ENCODE measurements at regions not wholly inside any gene's neighbourhood (a gene's known extent, or its start where the extent isn't known, plus 50 kb on each side); places are given as distances from the start of the nearest gene placed in this dataset.

DNA sequence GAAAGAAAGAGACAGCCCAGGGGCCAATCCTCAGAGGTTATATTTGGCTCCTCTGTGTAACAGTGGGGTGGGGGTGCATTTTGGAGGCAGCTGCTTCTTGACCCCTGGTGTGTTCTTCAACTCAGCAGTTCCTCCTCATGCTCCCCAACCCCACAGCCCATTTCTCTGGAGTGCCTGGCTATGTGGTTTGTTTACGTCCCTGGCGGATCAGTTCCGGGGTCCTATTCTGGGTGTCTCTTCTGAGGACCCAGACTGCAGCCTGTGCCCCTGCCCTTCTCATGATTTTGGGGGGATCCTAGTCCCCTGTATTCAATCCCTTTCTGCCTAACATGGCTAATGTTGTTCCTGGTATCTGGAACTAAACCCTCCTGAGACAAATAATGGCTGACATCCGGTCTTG, 70.5 kb upstream of the SULF2 start:
- TF ChIP-seq ZNF416 (CRISPR knock-in tag; IDR thresholded peaks at IDR 0.05) (no peak), NR3C1 (CRISPR knock-in tag; conservative IDR thresholded peaks at IDR 0.05; ENCODE audit: low read depth) (no peak), USF2 (CRISPR knock-in tag; IDR thresholded peaks at IDR 0.05) (no peak), ZNF396 (CRISPR knock-in tag; IDR thresholded peaks at IDR 0.05; ENCODE audit: borderline replicate concordance) (no peak), SMAD4 (CRISPR knock-in tag; IDR thresholded peaks at IDR 0.05) (no peak)
- TF ChIP-seq, protein P1, sequence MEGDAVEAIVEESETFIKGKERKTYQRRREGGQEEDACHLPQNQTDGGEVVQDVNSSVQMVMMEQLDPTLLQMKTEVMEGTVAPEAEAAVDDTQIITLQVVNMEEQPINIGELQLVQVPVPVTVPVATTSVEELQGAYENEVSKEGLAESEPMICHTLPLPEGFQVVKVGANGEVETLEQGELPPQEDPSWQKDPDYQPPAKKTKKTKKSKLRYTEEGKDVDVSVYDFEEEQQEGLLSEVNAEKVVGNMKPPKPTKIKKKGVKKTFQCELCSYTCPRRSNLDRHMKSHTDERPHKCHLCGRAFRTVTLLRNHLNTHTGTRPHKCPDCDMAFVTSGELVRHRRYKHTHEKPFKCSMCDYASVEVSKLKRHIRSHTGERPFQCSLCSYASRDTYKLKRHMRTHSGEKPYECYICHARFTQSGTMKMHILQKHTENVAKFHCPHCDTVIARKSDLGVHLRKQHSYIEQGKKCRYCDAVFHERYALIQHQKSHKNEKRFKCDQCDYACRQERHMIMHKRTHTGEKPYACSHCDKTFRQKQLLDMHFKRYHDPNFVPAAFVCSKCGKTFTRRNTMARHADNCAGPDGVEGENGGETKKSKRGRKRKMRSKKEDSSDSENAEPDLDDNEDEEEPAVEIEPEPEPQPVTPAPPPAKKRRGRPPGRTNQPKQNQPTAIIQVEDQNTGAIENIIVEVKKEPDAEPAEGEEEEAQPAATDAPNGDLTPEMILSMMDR (IDR thresholded peaks at IDR 0.05): no peak
